Right lobe of liver (tissue), 6 donors: ENCODE measurements at regions not wholly inside any gene's neighbourhood (a gene's known extent, or its start where the extent isn't known, plus 50 kb on each side); places are given as distances from the start of the nearest gene placed in this dataset.

Source experiments
- ATAC-seq, 4 donors: fragments of 200-7000 bp; cut with Tn5 transposase; one replicate each; pipeline ENCODE4 v1.9.1; 2020; ENCODE audit warnings: mild to moderate bottlenecking in 4 of 4, moderate library complexity in 4 of 4
- DNase-seq, 3 donors: peaks; one replicate each; pipeline ENCODE4 v3.0.0-alpha.2; 2020
- H3K27ac ChIP-seq, 3 donors: fragments of 200-600 bp; one replicate each; pipeline ENCODE4 v1.8.0; 2022
- H3K27me3 ChIP-seq, 2 donors: fragments of 200-600 bp; one replicate each; pipeline ENCODE4 v1.8.0; 2022
- H3K36me3 ChIP-seq, 4 donors: fragments of 200-600 bp; sonication (generic) in 1 of 4; one replicate each; pipeline versions ENCODE4 v1.5.1 to v1.8.0; 2017 to 2022; ENCODE audit warnings: control low read depth in 1 of 4
- H3K4me1 ChIP-seq, 4 donors: fragments of 200-600 bp; sonication (generic) in 1 of 4; one replicate each; pipeline versions ENCODE4 v1.5.1 to v1.8.0; 2017 to 2022; ENCODE audit warnings: control low read depth in 1 of 4
- H3K4me3 ChIP-seq, 3 donors: fragments of 200-600 bp; one replicate each; pipeline ENCODE4 v1.8.0; 2022
- H3K9me3 ChIP-seq, 4 donors: fragments of 200-600 bp; sonication (generic) in 1 of 4; one replicate each; pipeline versions ENCODE4 v1.5.1 to v1.8.0; 2017 to 2022; ENCODE audit warnings: control low read depth in 1 of 4
- POLR2A ChIP-seq: fragments of 450-650 bp; IDR thresholded peaks from one replicate; pipeline ENCODE4 v1.6.1; 2017; ENCODE audit warnings: antibody characterized with exemption, mild to moderate bottlenecking
- WGBS: methylation state at CpG from one replicate; pipeline ENCODE4 v1.1.6; 2018; ENCODE audit warnings: low coverage, low lambda C conversion rate; ENCODE audit not compliant: insufficient coverage; ENCODE audit errors: missing lambda C conversion rate; 5-methylcytosine and 5-hydroxymethylcytosine counted together
- intact Hi-C, 2 donors: fragments of 100-400 bp; cut with DNase I; formaldehyde crosslinking; loops; one replicate each; pipeline versions ENCODE4 v1.11.2 to v1.14.1; 2022
- TF ChIP-seq, protein P1 (sequence below), 4 donors: fragments of 200-600 bp in 3 of 4; fragments of 450-650 bp in 1 of 4; IDR thresholded peaks; one replicate each; pipeline versions ENCODE4 v1.5.1 to v1.8.0; 2016 to 2022; ENCODE audit warnings: antibody characterized with exemption in 4 of 4, mild to moderate bottlenecking in 2 of 4
- donor health status: DM: no; HTN: yes; CAD: no.
- donor health status: DM: no; HTN: no; CAD: no.
- donor health status: DM: no; HTN: no; CAD: no.
- donor health status: DM: no; HTN: yes; CAD: no.
- donor health status: DM: no; HTN: yes; CAD: no.

GRCh38 chr14:104243200-104243599 is 104.8 kb downstream of the KIF26A start:
- intact Hi-C loops, result no loop called here
- TF ChIP-seq, protein P1, sequence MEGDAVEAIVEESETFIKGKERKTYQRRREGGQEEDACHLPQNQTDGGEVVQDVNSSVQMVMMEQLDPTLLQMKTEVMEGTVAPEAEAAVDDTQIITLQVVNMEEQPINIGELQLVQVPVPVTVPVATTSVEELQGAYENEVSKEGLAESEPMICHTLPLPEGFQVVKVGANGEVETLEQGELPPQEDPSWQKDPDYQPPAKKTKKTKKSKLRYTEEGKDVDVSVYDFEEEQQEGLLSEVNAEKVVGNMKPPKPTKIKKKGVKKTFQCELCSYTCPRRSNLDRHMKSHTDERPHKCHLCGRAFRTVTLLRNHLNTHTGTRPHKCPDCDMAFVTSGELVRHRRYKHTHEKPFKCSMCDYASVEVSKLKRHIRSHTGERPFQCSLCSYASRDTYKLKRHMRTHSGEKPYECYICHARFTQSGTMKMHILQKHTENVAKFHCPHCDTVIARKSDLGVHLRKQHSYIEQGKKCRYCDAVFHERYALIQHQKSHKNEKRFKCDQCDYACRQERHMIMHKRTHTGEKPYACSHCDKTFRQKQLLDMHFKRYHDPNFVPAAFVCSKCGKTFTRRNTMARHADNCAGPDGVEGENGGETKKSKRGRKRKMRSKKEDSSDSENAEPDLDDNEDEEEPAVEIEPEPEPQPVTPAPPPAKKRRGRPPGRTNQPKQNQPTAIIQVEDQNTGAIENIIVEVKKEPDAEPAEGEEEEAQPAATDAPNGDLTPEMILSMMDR (IDR thresholded peaks at IDR 0.05), result no peak
- TF ChIP-seq POLR2A, result no peak
- 63% methylated on average over 1 of the region's 1 CpG for WGBS
- H3K27me3 ChIP-seq, result no peaks in the 10 kb centered on the region
- no peak overlapping the region for H3K4me3 ChIP-seq
- no peak for ATAC-seq
- H3K27ac ChIP-seq, result no peak overlapping the region
- no peaks in the 10 kb centered on the region for H3K4me1 ChIP-seq
- H3K36me3 ChIP-seq, result no peaks in the 10 kb centered on the region
- no peaks in the 10 kb centered on the region for H3K9me3 ChIP-seq
- DNase-seq, result no peak

DNA sequence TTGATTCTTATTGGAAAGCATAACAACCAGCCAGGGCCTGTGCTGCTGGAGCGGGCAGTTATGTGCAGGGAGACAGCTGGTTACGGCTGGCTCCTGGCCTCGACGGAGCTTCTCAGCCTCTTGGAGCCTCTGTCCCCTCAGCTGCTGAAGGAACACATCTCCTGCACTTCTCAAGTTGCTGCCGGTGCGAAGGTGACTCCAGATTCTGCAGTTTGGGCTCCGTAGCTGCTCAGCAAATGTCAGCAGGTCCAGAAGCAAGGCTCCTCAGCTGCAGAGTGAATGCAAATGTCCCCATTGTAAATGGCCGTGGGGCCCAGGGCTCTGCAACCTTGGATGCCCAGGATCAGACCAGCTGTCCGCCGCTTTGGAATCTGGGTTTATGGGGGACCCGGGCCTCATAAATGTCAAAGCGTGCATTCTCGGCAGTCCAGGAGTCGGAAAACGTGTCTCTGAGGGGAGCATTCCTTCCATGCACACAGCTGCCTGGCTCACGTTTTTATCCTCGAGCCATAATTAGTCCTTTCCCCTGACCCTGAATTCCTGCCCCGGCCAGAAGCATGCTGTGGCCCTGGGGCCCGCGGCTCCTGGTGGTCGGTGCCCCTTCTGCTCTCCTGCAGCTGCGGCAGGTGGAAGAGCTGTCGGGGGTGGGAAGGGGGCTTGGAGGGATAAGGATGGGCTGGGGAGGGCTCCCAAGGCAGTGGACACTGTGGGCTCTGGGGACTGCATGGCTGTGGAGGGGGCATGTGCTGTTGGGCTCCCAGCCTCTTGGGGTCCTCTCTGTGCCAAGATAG is 106.0 kb downstream of the KIF26A start:
- Histone ChIP-seq H3K4me1 (no peaks in the 10 kb centered on the region), H3K4me3 (no peak overlapping the region), H3K9me3 (no peaks in the 10 kb centered on the region), H3K36me3 (no peaks in the 10 kb centered on the region), H3K27ac (no peak overlapping the region), H3K27me3 (no peaks in the 10 kb centered on the region)
- TF ChIP-seq POLR2A, result no peak
- ATAC-seq (no peak), DNase-seq (no peak)
- intact Hi-C loops, result no loop called here
- WGBS, result 77% methylated on average over 13 of the region's 23 CpGs

- H3K27ac ChIP-seq, result no peak overlapping the region
- intact Hi-C loops, result no loop called here
- WGBS, result 71% methylated on average over 1 of the region's 3 CpGs
- DNase-seq (no peak), ATAC-seq (no peak)
- H3K9me3 ChIP-seq, result no peaks in the 10 kb centered on the region
- TF ChIP-seq, protein P1 (IDR thresholded peaks at IDR 0.05), result no peak
- no peaks in the 10 kb centered on the region for H3K27me3 ChIP-seq
- H3K4me3 ChIP-seq, result no peak overlapping the region
- H3K36me3 ChIP-seq, result no peaks in the 10 kb centered on the region
- H3K4me1 ChIP-seq, result no peaks in the 10 kb centered on the region
These were observed 106.7 kb downstream of the KIF26A start for GRCh38 chr14:104245075-104245474.

DNA sequence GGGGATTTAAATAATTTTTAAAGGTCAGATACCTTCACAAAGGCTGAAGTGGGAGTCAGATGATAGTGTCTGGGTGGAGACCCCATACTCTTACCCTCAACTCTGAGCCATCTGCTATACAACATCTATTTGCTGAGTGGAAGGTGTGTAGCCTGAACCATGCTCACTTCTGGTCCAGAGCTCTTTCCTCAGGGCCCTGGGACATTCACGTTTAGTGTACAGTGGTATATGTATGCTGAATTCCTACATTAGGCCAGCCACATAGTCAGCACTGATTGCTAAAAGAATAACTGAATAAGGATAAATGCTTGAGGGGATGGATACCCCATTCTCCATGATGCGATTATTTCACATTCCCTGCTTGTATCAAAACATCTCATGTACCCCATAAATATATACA is 107.3 kb downstream of the KIF26A start:
- intact Hi-C loops, result no loop called here
- DNase-seq, result no peak
- no peak for ATAC-seq
- Histone ChIP-seq H3K4me1 (no peaks in the 10 kb centered on the region), H3K9me3 (no peaks in the 10 kb centered on the region), H3K36me3 (no peaks in the 10 kb centered on the region), H3K27me3 (no peaks in the 10 kb centered on the region), H3K27ac (no peak overlapping the region), H3K4me3 (no peak overlapping the region)
- WGBS, result 88% methylated on average over 2 of the region's 2 CpGs
- no peak for TF ChIP-seq POLR2A
- TF ChIP-seq, protein P1 (IDR thresholded peaks at IDR 0.05), result no peak

DNA sequence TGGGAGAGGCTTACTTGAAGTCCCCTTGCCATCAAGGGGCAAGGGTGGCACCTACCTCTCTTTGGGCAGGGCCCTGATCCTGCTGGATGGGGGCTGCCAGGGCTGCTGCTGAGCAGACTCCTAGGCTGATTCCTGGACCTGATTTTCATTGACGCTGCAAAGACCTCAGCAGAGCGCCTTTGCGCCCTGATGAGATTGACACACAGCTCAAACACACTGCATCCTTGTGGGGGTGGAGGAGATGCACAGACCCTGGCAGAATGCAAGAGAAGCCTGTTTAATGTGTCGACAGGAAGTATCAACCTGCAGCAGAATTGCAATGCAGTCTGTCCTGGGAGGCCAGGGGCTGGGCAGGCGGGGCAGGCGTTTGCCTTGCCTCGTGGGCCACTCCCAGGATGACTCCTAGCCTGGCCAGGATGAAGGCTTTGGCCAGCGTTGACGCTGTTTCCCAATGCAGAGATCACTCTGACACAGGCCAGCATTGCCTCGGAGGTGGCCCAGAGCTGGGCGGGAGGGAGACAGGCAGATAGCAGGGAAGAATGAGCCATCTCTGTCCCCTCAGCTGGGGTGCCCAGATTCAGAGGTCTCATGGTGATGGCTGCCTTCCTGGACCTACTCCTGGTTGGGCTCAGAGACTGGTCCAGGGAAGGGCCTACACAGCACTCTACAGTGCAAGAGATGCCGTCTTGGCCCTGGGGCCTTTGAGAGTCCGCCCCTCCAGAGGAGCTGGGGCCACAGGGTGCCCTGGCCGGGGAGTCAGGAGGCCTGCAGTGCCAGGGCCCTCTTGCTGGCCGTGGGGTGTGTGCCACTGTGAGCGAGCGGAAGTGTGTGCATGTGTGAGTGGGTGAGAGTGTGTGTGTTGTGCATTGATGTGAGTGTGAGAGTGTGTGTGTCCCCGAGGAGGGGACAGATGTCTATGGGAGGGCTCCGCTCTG is 108.3 kb downstream of the KIF26A start:
- Histone ChIP-seq H3K27me3 (no peaks in the 10 kb centered on the region), H3K4me1 (no peaks in the 10 kb centered on the region), H3K27ac (no peak overlapping the region), H3K4me3 (no peak overlapping the region), H3K36me3 (no peaks in the 10 kb centered on the region), H3K9me3 (no peaks in the 10 kb centered on the region)
- DNase-seq (peak in 1 of 3 donors; percentile 37), ATAC-seq (peak in 1 of 4 donors; percentile 12)
- intact Hi-C loops, result no loop called here
- WGBS, result 61% methylated on average over 4 of the region's 19 CpGs
- TF ChIP-seq, protein P1 (IDR thresholded peaks at IDR 0.05), result no peak
- no peak for TF ChIP-seq POLR2A
